ENCODE measurements at regions not wholly inside any gene's neighbourhood (a gene's known extent, or its start where the extent isn't known, plus 50 kb on each side); places are given as distances from the start of the nearest gene placed in this dataset.

DNA sequence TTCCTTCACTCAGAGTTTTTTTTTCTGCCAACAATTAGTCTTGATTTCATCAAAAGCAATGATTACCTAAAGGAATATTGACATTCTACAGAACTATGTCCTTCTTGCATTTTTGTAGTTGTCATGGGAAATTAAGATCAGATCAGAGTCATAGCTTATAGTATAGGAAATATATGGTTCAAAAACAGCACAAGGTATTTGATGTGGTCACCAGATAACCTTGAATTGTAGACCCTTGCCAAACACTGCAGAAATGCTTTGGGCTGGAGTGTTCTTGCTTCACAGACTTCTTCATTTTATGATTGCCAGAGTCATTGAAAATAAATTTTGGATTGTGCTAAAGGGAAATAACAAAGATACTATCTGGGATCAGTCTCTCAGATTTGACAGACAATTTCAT, 103.7 kb downstream of the AKAP11 start (continued):
- TF ChIP-seq, protein P1, sequence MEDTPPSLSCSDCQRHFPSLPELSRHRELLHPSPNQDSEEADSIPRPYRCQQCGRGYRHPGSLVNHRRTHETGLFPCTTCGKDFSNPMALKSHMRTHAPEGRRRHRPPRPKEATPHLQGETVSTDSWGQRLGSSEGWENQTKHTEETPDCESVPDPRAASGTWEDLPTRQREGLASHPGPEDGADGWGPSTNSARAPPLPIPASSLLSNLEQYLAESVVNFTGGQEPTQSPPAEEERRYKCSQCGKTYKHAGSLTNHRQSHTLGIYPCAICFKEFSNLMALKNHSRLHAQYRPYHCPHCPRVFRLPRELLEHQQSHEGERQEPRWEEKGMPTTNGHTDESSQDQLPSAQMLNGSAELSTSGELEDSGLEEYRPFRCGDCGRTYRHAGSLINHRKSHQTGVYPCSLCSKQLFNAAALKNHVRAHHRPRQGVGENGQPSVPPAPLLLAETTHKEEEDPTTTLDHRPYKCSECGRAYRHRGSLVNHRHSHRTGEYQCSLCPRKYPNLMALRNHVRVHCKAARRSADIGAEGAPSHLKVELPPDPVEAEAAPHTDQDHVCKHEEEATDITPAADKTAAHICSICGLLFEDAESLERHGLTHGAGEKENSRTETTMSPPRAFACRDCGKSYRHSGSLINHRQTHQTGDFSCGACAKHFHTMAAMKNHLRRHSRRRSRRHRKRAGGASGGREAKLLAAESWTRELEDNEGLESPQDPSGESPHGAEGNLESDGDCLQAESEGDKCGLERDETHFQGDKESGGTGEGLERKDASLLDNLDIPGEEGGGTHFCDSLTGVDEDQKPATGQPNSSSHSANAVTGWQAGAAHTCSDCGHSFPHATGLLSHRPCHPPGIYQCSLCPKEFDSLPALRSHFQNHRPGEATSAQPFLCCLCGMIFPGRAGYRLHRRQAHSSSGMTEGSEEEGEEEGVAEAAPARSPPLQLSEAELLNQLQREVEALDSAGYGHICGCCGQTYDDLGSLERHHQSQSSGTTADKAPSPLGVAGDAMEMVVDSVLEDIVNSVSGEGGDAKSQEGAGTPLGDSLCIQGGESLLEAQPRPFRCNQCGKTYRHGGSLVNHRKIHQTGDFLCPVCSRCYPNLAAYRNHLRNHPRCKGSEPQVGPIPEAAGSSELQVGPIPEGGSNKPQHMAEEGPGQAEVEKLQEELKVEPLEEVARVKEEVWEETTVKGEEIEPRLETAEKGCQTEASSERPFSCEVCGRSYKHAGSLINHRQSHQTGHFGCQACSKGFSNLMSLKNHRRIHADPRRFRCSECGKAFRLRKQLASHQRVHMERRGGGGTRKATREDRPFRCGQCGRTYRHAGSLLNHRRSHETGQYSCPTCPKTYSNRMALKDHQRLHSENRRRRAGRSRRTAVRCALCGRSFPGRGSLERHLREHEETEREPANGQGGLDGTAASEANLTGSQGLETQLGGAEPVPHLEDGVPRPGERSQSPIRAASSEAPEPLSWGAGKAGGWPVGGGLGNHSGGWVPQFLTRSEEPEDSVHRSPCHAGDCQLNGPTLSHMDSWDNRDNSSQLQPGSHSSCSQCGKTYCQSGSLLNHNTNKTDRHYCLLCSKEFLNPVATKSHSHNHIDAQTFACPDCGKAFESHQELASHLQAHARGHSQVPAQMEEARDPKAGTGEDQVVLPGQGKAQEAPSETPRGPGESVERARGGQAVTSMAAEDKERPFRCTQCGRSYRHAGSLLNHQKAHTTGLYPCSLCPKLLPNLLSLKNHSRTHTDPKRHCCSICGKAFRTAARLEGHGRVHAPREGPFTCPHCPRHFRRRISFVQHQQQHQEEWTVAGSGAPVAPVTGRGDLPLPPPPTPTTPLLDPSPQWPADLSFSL (CRISPR knock-in tag; IDR thresholded peaks at IDR 0.05): no peak
- TF ChIP-seq, protein P2, sequence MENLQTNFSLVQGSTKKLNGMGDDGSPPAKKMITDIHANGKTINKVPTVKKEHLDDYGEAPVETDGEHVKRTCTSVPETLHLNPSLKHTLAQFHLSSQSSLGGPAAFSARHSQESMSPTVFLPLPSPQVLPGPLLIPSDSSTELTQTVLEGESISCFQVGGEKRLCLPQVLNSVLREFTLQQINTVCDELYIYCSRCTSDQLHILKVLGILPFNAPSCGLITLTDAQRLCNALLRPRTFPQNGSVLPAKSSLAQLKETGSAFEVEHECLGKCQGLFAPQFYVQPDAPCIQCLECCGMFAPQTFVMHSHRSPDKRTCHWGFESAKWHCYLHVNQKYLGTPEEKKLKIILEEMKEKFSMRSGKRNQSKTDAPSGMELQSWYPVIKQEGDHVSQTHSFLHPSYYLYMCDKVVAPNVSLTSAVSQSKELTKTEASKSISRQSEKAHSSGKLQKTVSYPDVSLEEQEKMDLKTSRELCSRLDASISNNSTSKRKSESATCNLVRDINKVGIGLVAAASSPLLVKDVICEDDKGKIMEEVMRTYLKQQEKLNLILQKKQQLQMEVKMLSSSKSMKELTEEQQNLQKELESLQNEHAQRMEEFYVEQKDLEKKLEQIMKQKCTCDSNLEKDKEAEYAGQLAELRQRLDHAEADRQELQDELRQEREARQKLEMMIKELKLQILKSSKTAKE (CRISPR knock-in tag; IDR thresholded peaks at IDR 0.05; ENCODE audit: borderline replicate concordance): no peak
- TF ChIP-seq ZNF232 (CRISPR knock-in tag; IDR thresholded peaks at IDR 0.05; ENCODE audit: borderline replicate concordance): no peak
- no peak for TF ChIP-seq MEF2D (CRISPR knock-in tag; IDR thresholded peaks at IDR 0.05)
- no peak for TF ChIP-seq ZNF468 (CRISPR knock-in tag; IDR thresholded peaks at IDR 0.05)
- no peak for TF ChIP-seq CREM (IDR thresholded peaks at IDR 0.05)
- TF ChIP-seq CREM (CRISPR knock-in tag; IDR thresholded peaks at IDR 0.05): no peak
- no peak for TF ChIP-seq PAF1 (CRISPR knock-in tag; IDR thresholded peaks at IDR 0.05)
- TF ChIP-seq, protein P3, sequence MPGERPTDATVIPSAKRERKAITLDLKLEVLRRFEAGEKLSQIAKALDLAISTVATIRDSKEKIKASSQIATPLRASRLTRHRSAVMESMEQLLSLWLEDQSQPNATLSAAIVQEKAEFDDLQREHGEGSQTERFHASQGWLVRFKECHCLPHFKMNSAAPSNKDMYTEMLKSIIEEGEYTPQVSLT (CRISPR knock-in tag; IDR thresholded peaks at IDR 0.05; ENCODE audit: borderline replicate concordance, low read depth): no peak

All from HepG2 (cell line).